Neural cell (in vitro differentiated cells): ENCODE measurements at regions not wholly inside any gene's neighbourhood (a gene's known extent, or its start where the extent isn't known, plus 50 kb on each side); places are given as distances from the start of the nearest gene placed in this dataset.

Experiments used
- H2AFZ ChIP-seq: fragments of 200-600, 300-800 bp; sonication (generic), shearing (Covaris generic); 2 replicates; pipeline ENCODE4 v1.6.0; 2014; ENCODE audit warnings: low read depth, mild to moderate bottlenecking, antibody characterized with exemption, low read length, moderate library complexity
- H3F3A ChIP-seq: fragments of 200-600 bp; shearing (Covaris generic); 2 replicates; pipeline ENCODE4 v1.6.1; 2016; ENCODE audit warnings: mild to moderate bottlenecking, moderate library complexity, mixed read lengths, antibody characterized with exemption, low read length; ENCODE audit not compliant: insufficient read depth, poor library complexity, severe bottlenecking
- H3K27ac ChIP-seq: fragments of 200-600, 300-800 bp; sonication (generic), shearing (Covaris generic); 2 replicates; pipeline ENCODE4 v1.5.1; 2014; ENCODE audit warnings: mild to moderate bottlenecking, low read length, moderate library complexity
- H3K27me3 ChIP-seq: fragments of 300-800, 200-600 bp; sonication (generic), shearing (Covaris generic); 2 replicates; pipeline ENCODE4 v1.6.0; 2014; ENCODE audit warnings: mild to moderate bottlenecking, low read depth, low read length, moderate library complexity; ENCODE audit not compliant: insufficient read depth
- H3K36me3 ChIP-seq: fragments of 300-800, 200-600 bp; sonication (generic), shearing (Covaris generic); 2 replicates; pipeline ENCODE4 v1.5.1; 2014; ENCODE audit warnings: mild to moderate bottlenecking, antibody characterized with exemption, low read length, moderate library complexity; ENCODE audit not compliant: insufficient read depth
- H3K4me2 ChIP-seq: fragments of 300-800, 200-600 bp; sonication (generic), shearing (Covaris generic); 2 replicates; pipeline ENCODE4 v1.6.0; 2014; ENCODE audit warnings: mild to moderate bottlenecking, low read length
- H3K4me3 ChIP-seq: fragments of 300-800, 200-600 bp; sonication (generic), shearing (Covaris generic); 2 replicates; pipeline ENCODE4 v1.5.1; 2014; ENCODE audit warnings: mild to moderate bottlenecking, low read length, moderate library complexity
- H3K79me2 ChIP-seq: fragments of 200-600 bp; shearing (Covaris generic); replicated peaks from 2 replicates; pipeline ENCODE4 v1.6.0; 2014; ENCODE audit warnings: mild to moderate bottlenecking, low read length, moderate library complexity; ENCODE audit not compliant: insufficient read depth
- H3K9ac ChIP-seq: fragments of 300-800, 200-600 bp; sonication (generic), shearing (Covaris generic); 2 replicates; pipeline ENCODE4 v1.6.1; 2016; ENCODE audit warnings: mild to moderate bottlenecking, low read length, mixed read lengths
- H3K9me2 ChIP-seq: fragments of 200-600 bp; shearing (Covaris generic); 2 replicates; pipeline ENCODE4 v1.6.1; 2016; ENCODE audit warnings: mild to moderate bottlenecking, low read length, mixed read lengths; ENCODE audit not compliant: insufficient read depth
- H3K9me3 ChIP-seq: fragments of 200-600, 300-800 bp; sonication (generic), shearing (Covaris generic); 2 replicates; pipeline ENCODE4 v1.6.1; 2016; ENCODE audit warnings: mild to moderate bottlenecking, mixed run types, low read length, moderate library complexity, mixed read lengths
- H4K20me1 ChIP-seq: fragments of 200-600 bp; shearing (Covaris generic); 2 replicates; pipeline ENCODE4 v1.6.1; 2016; ENCODE audit warnings: mild to moderate bottlenecking, mixed run types; ENCODE audit not compliant: insufficient read depth
- EP300 ChIP-seq: fragments of 450-650 bp; conservative IDR thresholded peaks from 2 replicates; pipeline ENCODE4 v1.6.1; 2014; ENCODE audit warnings: antibody characterized with exemption, mild to moderate bottlenecking, moderate library complexity; ENCODE audit not compliant: poor library complexity, severe bottlenecking
- EZH2 ChIP-seq: fragments of 200-600, 300-800 bp; shearing (Covaris generic), sonication (generic); IDR thresholded peaks from 2 replicates; pipeline ENCODE4 v1.6.1; 2014; ENCODE audit warnings: antibody characterized with exemption, low read length, borderline replicate concordance, mild to moderate bottlenecking; ENCODE audit not compliant: insufficient read depth, poor library complexity, severe bottlenecking
- MXI1 ChIP-seq: fragments of 450-650 bp; conservative IDR thresholded peaks from 2 replicates; pipeline ENCODE4 v1.6.1; 2014; ENCODE audit warnings: antibody characterized with exemption, mild to moderate bottlenecking; ENCODE audit not compliant: poor library complexity, severe bottlenecking
- POLR2AphosphoS5 ChIP-seq: IDR thresholded peaks from 2 replicates; pipeline ENCODE4 v1.6.1; 2012
- RAD21 ChIP-seq: fragments of 450-650 bp; conservative IDR thresholded peaks from 2 replicates; pipeline ENCODE4 v1.6.1; 2014; ENCODE audit warnings: antibody characterized with exemption, mild to moderate bottlenecking, moderate library complexity
- SMC3 ChIP-seq: fragments of 450-650 bp; conservative IDR thresholded peaks from 2 replicates; pipeline ENCODE4 v1.6.1; 2014; ENCODE audit warnings: antibody characterized with exemption, mild to moderate bottlenecking, moderate library complexity; ENCODE audit not compliant: poor library complexity
- TAF1 ChIP-seq: IDR thresholded peaks from 2 replicates; pipeline ENCODE4 v1.6.1; 2012; ENCODE audit warnings: low read depth
- TF ChIP-seq, protein P1 (sequence below): IDR thresholded peaks from 2 replicates; pipeline ENCODE4 v1.6.1; 2012; ENCODE audit warnings: borderline replicate concordance
- TF ChIP-seq, protein P2 (sequence below): fragments of 450-650 bp; IDR thresholded peaks from 2 replicates; pipeline ENCODE4 v1.5.1; 2014; ENCODE audit warnings: antibody characterized with exemption, mild to moderate bottlenecking, moderate library complexity; ENCODE audit not compliant: poor library complexity, severe bottlenecking

DNA sequence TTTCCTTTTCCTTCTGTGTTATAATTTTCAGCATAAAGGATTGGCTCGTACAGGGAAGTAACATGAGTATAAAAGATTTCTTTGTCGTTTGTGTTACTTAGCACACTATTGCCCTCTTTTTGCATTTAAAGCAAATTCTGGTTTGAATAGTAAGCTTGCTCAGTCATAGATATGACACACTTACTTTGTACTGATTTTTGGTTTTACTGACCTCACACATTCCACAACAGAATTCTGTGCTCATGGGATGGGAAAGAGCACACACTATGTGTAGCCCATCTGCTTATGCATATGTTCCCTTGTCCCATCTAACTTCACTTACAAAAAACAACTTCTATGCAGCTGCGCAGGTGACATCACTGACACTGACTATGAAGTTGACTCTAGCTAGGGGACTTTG lies 111.9 kb upstream of the MTAP start:
- Histone ChIP-seq H3K9me3 (no peaks in the 10 kb centered on the region), H4K20me1 (no peaks in the 10 kb centered on the region), H3K9me2 (no peaks in the 10 kb centered on the region), H2AFZ (no peak overlapping the region), H3F3A (no peaks in the 10 kb centered on the region), H3K9ac (no peak overlapping the region), H3K4me2 (no peak overlapping the region), H3K27me3 (no peaks in the 10 kb centered on the region), H3K4me3 (no peak overlapping the region), H3K36me3 (no peaks in the 10 kb centered on the region), H3K27ac (no peak overlapping the region), H3K79me2 (no peaks in the 10 kb centered on the region)
- TF ChIP-seq SMC3 (no peak), POLR2AphosphoS5 (no peak)

DNA sequence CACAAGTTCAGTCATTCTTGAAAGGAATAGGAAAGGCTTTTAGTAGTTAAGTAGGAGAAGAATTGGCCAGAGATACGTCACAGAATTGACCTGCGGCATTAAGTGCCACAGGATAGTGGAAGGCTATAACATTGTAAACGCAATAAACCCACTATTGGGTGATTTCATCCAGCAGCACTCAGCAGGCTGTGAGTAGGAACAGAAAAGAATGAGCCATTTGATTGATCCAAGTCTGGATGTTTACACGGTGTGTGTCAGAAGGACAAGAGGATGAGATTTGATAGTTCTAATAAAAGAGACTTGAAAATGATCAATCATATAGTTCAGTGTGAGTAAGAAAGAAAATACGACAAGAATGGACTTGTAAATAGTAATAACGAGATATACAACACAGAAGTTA lies 110.0 kb upstream of the MTAP start:
- H3K9me3 ChIP-seq = no peaks in the 10 kb centered on the region
- no peak overlapping the region for H3K9ac ChIP-seq
- no peaks in the 10 kb centered on the region for H3K36me3 ChIP-seq
- no peaks in the 10 kb centered on the region for H3F3A ChIP-seq
- H3K4me2 ChIP-seq = no peak overlapping the region
- no peak overlapping the region for H3K4me3 ChIP-seq
- no peaks in the 10 kb centered on the region for H3K79me2 ChIP-seq
- H2AFZ ChIP-seq = no peak overlapping the region
- H3K27me3 ChIP-seq = no peaks in the 10 kb centered on the region
- TF ChIP-seq POLR2AphosphoS5 = peak; percentile 12
- TF ChIP-seq SMC3 = no peak
- TF ChIP-seq, protein P1, sequence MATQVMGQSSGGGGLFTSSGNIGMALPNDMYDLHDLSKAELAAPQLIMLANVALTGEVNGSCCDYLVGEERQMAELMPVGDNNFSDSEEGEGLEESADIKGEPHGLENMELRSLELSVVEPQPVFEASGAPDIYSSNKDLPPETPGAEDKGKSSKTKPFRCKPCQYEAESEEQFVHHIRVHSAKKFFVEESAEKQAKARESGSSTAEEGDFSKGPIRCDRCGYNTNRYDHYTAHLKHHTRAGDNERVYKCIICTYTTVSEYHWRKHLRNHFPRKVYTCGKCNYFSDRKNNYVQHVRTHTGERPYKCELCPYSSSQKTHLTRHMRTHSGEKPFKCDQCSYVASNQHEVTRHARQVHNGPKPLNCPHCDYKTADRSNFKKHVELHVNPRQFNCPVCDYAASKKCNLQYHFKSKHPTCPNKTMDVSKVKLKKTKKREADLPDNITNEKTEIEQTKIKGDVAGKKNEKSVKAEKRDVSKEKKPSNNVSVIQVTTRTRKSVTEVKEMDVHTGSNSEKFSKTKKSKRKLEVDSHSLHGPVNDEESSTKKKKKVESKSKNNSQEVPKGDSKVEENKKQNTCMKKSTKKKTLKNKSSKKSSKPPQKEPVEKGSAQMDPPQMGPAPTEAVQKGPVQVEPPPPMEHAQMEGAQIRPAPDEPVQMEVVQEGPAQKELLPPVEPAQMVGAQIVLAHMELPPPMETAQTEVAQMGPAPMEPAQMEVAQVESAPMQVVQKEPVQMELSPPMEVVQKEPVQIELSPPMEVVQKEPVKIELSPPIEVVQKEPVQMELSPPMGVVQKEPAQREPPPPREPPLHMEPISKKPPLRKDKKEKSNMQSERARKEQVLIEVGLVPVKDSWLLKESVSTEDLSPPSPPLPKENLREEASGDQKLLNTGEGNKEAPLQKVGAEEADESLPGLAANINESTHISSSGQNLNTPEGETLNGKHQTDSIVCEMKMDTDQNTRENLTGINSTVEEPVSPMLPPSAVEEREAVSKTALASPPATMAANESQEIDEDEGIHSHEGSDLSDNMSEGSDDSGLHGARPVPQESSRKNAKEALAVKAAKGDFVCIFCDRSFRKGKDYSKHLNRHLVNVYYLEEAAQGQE = no peak
- no peak for TF ChIP-seq RAD21
- no peak overlapping the region for H3K27ac ChIP-seq
- no peaks in the 10 kb centered on the region for H3K9me2 ChIP-seq
- H4K20me1 ChIP-seq = no peaks in the 10 kb centered on the region

DNA sequence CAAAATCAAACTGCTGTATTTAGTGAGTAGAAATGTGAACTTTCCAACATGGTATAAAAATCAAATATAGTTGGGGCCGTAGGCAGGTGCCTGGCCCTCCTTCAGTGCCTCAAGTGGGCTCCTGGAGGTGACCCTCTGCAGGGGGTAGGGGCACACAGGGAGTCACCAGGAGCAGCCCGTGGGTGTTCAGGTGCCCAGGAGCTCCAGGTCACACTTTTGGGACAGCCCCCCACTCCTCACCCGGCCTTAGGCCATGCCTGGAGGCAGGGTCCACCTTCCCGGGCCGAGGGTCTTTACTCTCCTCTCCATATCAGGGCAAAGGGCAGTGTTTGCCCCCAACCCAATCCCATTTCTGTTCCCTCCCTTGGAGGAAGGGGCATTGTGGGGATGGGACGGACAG lies 108.0 kb upstream of the MTAP start:
- H3K79me2 ChIP-seq = no peaks in the 10 kb centered on the region
- no peak overlapping the region for H3K27ac ChIP-seq
- H3K4me2 ChIP-seq = no peak overlapping the region
- H3K36me3 ChIP-seq = no peaks in the 10 kb centered on the region
- no peaks in the 10 kb centered on the region for H3K9me3 ChIP-seq
- H4K20me1 ChIP-seq = no peaks in the 10 kb centered on the region
- H3K9ac ChIP-seq = no peak overlapping the region
- H3K9me2 ChIP-seq = no peaks in the 10 kb centered on the region
- TF ChIP-seq SMC3 (no peak), RAD21 (no peak)
- H2AFZ ChIP-seq = no peak overlapping the region
- H3K27me3 ChIP-seq = no peaks in the 10 kb centered on the region
- no peaks in the 10 kb centered on the region for H3F3A ChIP-seq
- no peak overlapping the region for H3K4me3 ChIP-seq

DNA sequence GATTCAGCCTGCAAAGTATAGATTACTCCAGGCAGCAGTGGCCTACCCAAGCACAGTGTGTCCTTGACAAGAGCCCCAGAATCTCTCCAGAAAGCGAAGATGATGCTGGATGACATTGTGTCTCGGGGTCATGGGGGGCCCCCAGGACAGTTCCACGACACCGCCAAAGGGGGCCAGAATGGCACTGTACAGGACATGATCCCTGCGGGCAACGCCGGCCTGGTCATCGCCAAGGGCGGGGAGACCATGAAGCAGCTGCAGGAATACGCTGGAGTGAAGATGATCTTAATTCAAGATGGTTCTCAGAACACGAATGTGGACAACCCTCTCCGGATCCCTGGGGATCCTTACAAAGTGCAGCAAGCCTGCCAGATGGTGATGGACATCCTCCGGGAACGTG lies 107.0 kb upstream of the MTAP start:
- H3K9ac ChIP-seq = no peak overlapping the region

More for the DNA sequence above, 107.0 kb upstream of the MTAP start:
- no peaks in the 10 kb centered on the region for H3K9me2 ChIP-seq
- no peaks in the 10 kb centered on the region for H3F3A ChIP-seq
- no peak overlapping the region for H3K27ac ChIP-seq
- TF ChIP-seq, protein P2, sequence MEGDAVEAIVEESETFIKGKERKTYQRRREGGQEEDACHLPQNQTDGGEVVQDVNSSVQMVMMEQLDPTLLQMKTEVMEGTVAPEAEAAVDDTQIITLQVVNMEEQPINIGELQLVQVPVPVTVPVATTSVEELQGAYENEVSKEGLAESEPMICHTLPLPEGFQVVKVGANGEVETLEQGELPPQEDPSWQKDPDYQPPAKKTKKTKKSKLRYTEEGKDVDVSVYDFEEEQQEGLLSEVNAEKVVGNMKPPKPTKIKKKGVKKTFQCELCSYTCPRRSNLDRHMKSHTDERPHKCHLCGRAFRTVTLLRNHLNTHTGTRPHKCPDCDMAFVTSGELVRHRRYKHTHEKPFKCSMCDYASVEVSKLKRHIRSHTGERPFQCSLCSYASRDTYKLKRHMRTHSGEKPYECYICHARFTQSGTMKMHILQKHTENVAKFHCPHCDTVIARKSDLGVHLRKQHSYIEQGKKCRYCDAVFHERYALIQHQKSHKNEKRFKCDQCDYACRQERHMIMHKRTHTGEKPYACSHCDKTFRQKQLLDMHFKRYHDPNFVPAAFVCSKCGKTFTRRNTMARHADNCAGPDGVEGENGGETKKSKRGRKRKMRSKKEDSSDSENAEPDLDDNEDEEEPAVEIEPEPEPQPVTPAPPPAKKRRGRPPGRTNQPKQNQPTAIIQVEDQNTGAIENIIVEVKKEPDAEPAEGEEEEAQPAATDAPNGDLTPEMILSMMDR = no peak
- TF ChIP-seq POLR2AphosphoS5 (no peak), RAD21 (no peak), EP300 (no peak), EZH2 (no peak), MXI1 (no peak), TAF1 (no peak), SMC3 (no peak)
- TF ChIP-seq, protein P1 = no peak
- no peak overlapping the region for H3K4me3 ChIP-seq
- H3K4me2 ChIP-seq = no peak overlapping the region
- no peaks in the 10 kb centered on the region for H3K27me3 ChIP-seq
- no peaks in the 10 kb centered on the region for H4K20me1 ChIP-seq
- H3K36me3 ChIP-seq = no peaks in the 10 kb centered on the region
- H3K79me2 ChIP-seq = no peaks in the 10 kb centered on the region
- H3K9me3 ChIP-seq = no peaks in the 10 kb centered on the region
- no peak overlapping the region for H2AFZ ChIP-seq
